Iris pigment epithelial cell (primary cell): ENCODE measurements at regions not wholly inside any gene's neighbourhood (a gene's known extent, or its start where the extent isn't known, plus 50 kb on each side); places are given as distances from the start of the nearest gene placed in this dataset.
A peak's percentile ranks its signal among the peaks of the same experiment; 100 is the strongest.

Experiments
- DNase-seq: peaks from one replicate; pipeline ENCODE4 v3.0.0-alpha.2; 2011; ENCODE audit warnings: low read depth

- DNase-seq, result no peak
Observed at GRCh38 chr18:10033016-10033399, 119.2 kb downstream of the VAPA start.

- no peak for DNase-seq
Observed at GRCh38 chr18:10035281-10035991, 121.6 kb downstream of the VAPA start.

- DNase-seq, result no peak
Observed at GRCh38 chr18:10036479-10036878, 122.7 kb downstream of the VAPA start.

GRCh38 chr18:10037181-10037580 lies 123.4 kb downstream of the VAPA start:
- no peak for DNase-seq

- DNase-seq, result no peak
Observed at GRCh38 chr18:10038268-10038667, 124.5 kb downstream of the VAPA start.

- peak; percentile 82 for DNase-seq
Observed at GRCh38 chr18:10040287-10041011, 126.6 kb downstream of the VAPA start.

- DNase-seq, result peak; percentile 70
Observed at GRCh38 chr18:10041180-10041579, 127.4 kb downstream of the VAPA start.

GRCh38 chr18:10042492-10042891 lies 128.7 kb downstream of the VAPA start:
- peak; percentile 45 for DNase-seq

- DNase-seq, result no peak
Observed at GRCh38 chr18:10044054-10044453, 130.2 kb downstream of the VAPA start.

- DNase-seq, result no peak
Observed at GRCh38 chr18:10045296-10045891, 131.6 kb downstream of the VAPA start.

GRCh38 chr18:10046178-10046807 lies 132.5 kb downstream of the VAPA start:
- DNase-seq, result no peak

- peak; percentile 75 for DNase-seq
Observed at GRCh38 chr18:10047237-10047636, 133.4 kb downstream of the VAPA start.

- DNase-seq, result no peak
Observed at GRCh38 chr18:10049747-10050146, 135.9 kb downstream of the VAPA start.

GRCh38 chr18:10050956-10051355 lies 137.1 kb downstream of the VAPA start:
- no peak for DNase-seq

- peak; percentile 94 for DNase-seq
Observed at GRCh38 chr18:10051877-10052631, 138.2 kb downstream of the VAPA start.

GRCh38 chr18:10052871-10053270 lies 139.1 kb downstream of the VAPA start:
- DNase-seq, result no peak

- no peak for DNase-seq
Observed at GRCh38 chr18:10053861-10054260, 140.0 kb downstream of the VAPA start.

- no peak for DNase-seq
Observed at GRCh38 chr18:10054366-10054765, 140.6 kb downstream of the VAPA start.

GRCh38 chr18:10055125-10055750 lies 141.4 kb downstream of the VAPA start:
- no peak for DNase-seq

GRCh38 chr18:10056506-10056905 lies 142.7 kb downstream of the VAPA start:
- no peak for DNase-seq

GRCh38 chr18:10057401-10057893 lies 143.6 kb downstream of the VAPA start:
- DNase-seq, result peak; percentile 18
